ENCODE measurements at regions not wholly inside any gene's neighbourhood (a gene's known extent, or its start where the extent isn't known, plus 50 kb on each side); places are given as distances from the start of the nearest gene placed in this dataset.

GRCh38 chr9:80400624-80401230 is 829.0 kb downstream of the TLE4 start:
- intact Hi-C loops (cut with DNase I; ENCODE audit: low total_unique reads), result no loop called here
- TF ChIP-seq POLR2A (IDR thresholded peaks at IDR 0.05) (no peak), CTCF (IDR thresholded peaks at IDR 0.05) (no peak)
- DNase-seq (ENCODE audit: low spot score in 2 of 2), result no peak
- WGBS, 2 donors, result 80 to 81% methylated on average over 3 of the region's 3 CpGs
- H3K4me3 ChIP-seq (ENCODE audit: low read depth, poor library complexity, severe bottlenecking), result no peak overlapping the region

GRCh38 chr9:80399606-80400005 is 827.8 kb downstream of the TLE4 start:
- DNase-seq (ENCODE audit: low spot score in 2 of 2), result no peak
- no peak overlapping the region for H3K4me3 ChIP-seq (ENCODE audit: low read depth, poor library complexity, severe bottlenecking)
- TF ChIP-seq POLR2A (IDR thresholded peaks at IDR 0.05) (no peak), CTCF (IDR thresholded peaks at IDR 0.05) (no peak)
- intact Hi-C loops (cut with DNase I; ENCODE audit: low total_unique reads), result no loop called here
- 87% methylated on average over 2 of the region's 2 CpGs for WGBS, 2 donors

GRCh38 chr9:80387828-80388227 is 816.1 kb downstream of the TLE4 start:
- 81 to 90% methylated on average over 2 of the region's 2 CpGs for WGBS, 2 donors
- intact Hi-C loops (cut with DNase I; ENCODE audit: low total_unique reads), result no loop called here
- no peak for DNase-seq (ENCODE audit: low spot score in 2 of 2)
- TF ChIP-seq POLR2A (IDR thresholded peaks at IDR 0.05), result no peak
- TF ChIP-seq CTCF (IDR thresholded peaks at IDR 0.05), result no peak
- no peak overlapping the region for H3K4me3 ChIP-seq (ENCODE audit: low read depth, poor library complexity, severe bottlenecking)

GRCh38 chr9:80385246-80385645 is 813.5 kb downstream of the TLE4 start:
- TF ChIP-seq POLR2A (IDR thresholded peaks at IDR 0.05), result no peak
- TF ChIP-seq CTCF (IDR thresholded peaks at IDR 0.05), result no peak
- DNase-seq (ENCODE audit: low spot score in 2 of 2), result no peak
- H3K4me3 ChIP-seq (ENCODE audit: low read depth, poor library complexity, severe bottlenecking), result no peak overlapping the region
- intact Hi-C loops (cut with DNase I; ENCODE audit: low total_unique reads), result no loop called here
- WGBS, 2 donors, result 61 to 66% methylated on average over 3 of the region's 3 CpGs

- no peak for DNase-seq (ENCODE audit: low spot score in 2 of 2)
- intact Hi-C loops (cut with DNase I; ENCODE audit: low total_unique reads), result no loop called here
- 89 to 91% methylated on average over 2 of the region's 2 CpGs for WGBS, 2 donors
- TF ChIP-seq POLR2A (IDR thresholded peaks at IDR 0.05) (no peak), CTCF (IDR thresholded peaks at IDR 0.05) (no peak)
- H3K4me3 ChIP-seq (ENCODE audit: low read depth, poor library complexity, severe bottlenecking), result no peak overlapping the region
These were observed 811.6 kb downstream of the TLE4 start for GRCh38 chr9:80383331-80383730.
